H1 (cell line): ENCODE measurements at regions not wholly inside any gene's neighbourhood (a gene's known extent, or its start where the extent isn't known, plus 50 kb on each side); places are given as distances from the start of the nearest gene placed in this dataset.

ENCODE experiments used
- POLR2A ChIP-seq, 2 experiments: IDR thresholded peaks; 1 replicate in 1 of 2; 2 replicates in 1 of 2; pipeline ENCODE4 v1.6.1; 2011; ENCODE audit warnings: low read depth in 2 of 2, low read length in 2 of 2, mild to moderate bottlenecking in 2 of 2; ENCODE audit errors: control extremely low read depth in 1 of 2
- SRF ChIP-seq: IDR thresholded peaks from 2 replicates; pipeline ENCODE4 v1.6.1; 2011; ENCODE audit warnings: mild to moderate bottlenecking, low read depth, low read length, moderate library complexity
- TAF1 ChIP-seq: IDR thresholded peaks from 2 replicates; pipeline ENCODE4 v1.6.1; 2011; ENCODE audit warnings: mild to moderate bottlenecking, low read depth, low read length
- TF ChIP-seq, protein P1 (sequence below), 3 experiments: IDR thresholded peaks; 1 replicate in 2 of 3; 2 replicates in 1 of 3; pipeline versions ENCODE4 v1.5.1 to v1.6.1; 2011; ENCODE audit warnings: low read length in 3 of 3, mild to moderate bottlenecking in 3 of 3, inconsistent platforms in 2 of 3, low read depth in 1 of 3, moderate library complexity in 1 of 3; ENCODE audit not compliant: insufficient read depth in 1 of 3; ENCODE audit errors: control extremely low read depth in 1 of 3

DNA sequence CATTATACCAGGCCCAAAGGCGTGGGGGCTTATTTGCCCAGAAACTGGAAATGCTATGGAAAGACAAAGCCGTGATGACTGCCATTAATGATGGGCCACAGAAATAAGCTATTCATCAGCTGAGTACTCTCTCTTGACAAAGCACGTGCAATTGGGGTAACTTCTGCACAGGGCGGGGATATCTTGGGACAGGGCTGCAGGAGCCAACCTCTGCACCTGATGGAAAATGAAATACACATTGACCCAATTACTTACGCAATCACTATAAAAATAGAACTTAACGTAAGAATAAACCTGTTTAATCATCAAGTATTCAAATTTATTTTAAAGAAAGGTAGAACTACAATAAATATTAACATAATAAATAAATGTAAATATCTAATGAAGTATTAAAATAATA lies 180.1 kb upstream of the NTF3 start:
- TF ChIP-seq POLR2A (IDR thresholded peaks at IDR 0.05; ENCODE audit: control extremely low read depth in 1 of 2, low read depth in 2 of 2, low read length in 2 of 2) (no peak), SRF (no peak), TAF1 (no peak)
- TF ChIP-seq, protein P1, sequence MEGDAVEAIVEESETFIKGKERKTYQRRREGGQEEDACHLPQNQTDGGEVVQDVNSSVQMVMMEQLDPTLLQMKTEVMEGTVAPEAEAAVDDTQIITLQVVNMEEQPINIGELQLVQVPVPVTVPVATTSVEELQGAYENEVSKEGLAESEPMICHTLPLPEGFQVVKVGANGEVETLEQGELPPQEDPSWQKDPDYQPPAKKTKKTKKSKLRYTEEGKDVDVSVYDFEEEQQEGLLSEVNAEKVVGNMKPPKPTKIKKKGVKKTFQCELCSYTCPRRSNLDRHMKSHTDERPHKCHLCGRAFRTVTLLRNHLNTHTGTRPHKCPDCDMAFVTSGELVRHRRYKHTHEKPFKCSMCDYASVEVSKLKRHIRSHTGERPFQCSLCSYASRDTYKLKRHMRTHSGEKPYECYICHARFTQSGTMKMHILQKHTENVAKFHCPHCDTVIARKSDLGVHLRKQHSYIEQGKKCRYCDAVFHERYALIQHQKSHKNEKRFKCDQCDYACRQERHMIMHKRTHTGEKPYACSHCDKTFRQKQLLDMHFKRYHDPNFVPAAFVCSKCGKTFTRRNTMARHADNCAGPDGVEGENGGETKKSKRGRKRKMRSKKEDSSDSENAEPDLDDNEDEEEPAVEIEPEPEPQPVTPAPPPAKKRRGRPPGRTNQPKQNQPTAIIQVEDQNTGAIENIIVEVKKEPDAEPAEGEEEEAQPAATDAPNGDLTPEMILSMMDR (IDR thresholded peaks at IDR 0.05; ENCODE audit: control extremely low read depth in 1 of 3, insufficient read depth in 1 of 3, low read depth in 1 of 3, low read length in 3 of 3), result no peak
